ENCODE measurements at regions not wholly inside any gene's neighbourhood (a gene's known extent, or its start where the extent isn't known, plus 50 kb on each side); places are given as distances from the start of the nearest gene placed in this dataset.
A peak's percentile ranks its signal among the peaks of the same experiment; 100 is the strongest.

GRCh38 chr18:62634979-62635630, 80.2 kb upstream of the PHLPP1 start:
- H3K27me3 Mint-ChIP-seq (ENCODE audit: insufficient read depth, unreplicated experiment), result no peaks in the 10 kb centered on the region
- CTCF ChIA-PET, result interaction anchor here (0.5 to 1.7 kb wide), 12 partner anchors 9 to 320 kb away, joined by 3 to 7 read pairs (median 3); partner anchors contain the start of gene PHLPP1
- peak overlapping the region; percentile 8 for H3K27ac Mint-ChIP-seq (ENCODE audit: low read depth, unreplicated experiment)
- no peaks in the 10 kb centered on the region for H3K9me3 Mint-ChIP-seq (ENCODE audit: unreplicated experiment)
- POLR2A ChIA-PET, result interaction anchor here (0.6 to 1.4 kb wide), 12 partner anchors 9 to 843 kb away, joined by 3 to 4 read pairs (median 3); no protein-coding TSS in a partner anchor
- H3K4me3 Mint-ChIP-seq (ENCODE audit: unreplicated experiment), result no peak overlapping the region
- BruUV-seq (replicated peaks), result no TSS peak
- peaks cover 17% of the 10 kb centered on the region for H3K4me1 Mint-ChIP-seq (ENCODE audit: insufficient read depth, unreplicated experiment)
- peaks cover 7% of the 10 kb centered on the region for H3K36me3 Mint-ChIP-seq (ENCODE audit: insufficient read depth, unreplicated experiment)
- TF ChIP-seq CTCF (IDR thresholded peaks at IDR 0.05; ENCODE audit: unreplicated experiment), result no peak
- intact Hi-C loops (cut with micrococcal nuclease), result no loop called here
- peak; percentile 71 for DNase-seq (ENCODE audit: unreplicated experiment)

GRCh38 chr18:62637403-62637802, 77.9 kb upstream of the PHLPP1 start:
- Mint-ChIP-seq H3K27me3 (ENCODE audit: insufficient read depth, unreplicated experiment) (no peaks in the 10 kb centered on the region), H3K4me3 (ENCODE audit: unreplicated experiment) (no peak overlapping the region), H3K36me3 (ENCODE audit: insufficient read depth, unreplicated experiment) (peaks cover 7% of the 10 kb centered on the region), H3K9me3 (ENCODE audit: unreplicated experiment) (no peaks in the 10 kb centered on the region), H3K4me1 (ENCODE audit: insufficient read depth, unreplicated experiment) (peaks cover 17% of the 10 kb centered on the region), H3K27ac (ENCODE audit: low read depth, unreplicated experiment) (no peak overlapping the region)
- ChIA-PET CTCF (interaction anchor here (0.6 kb wide), 1 partner anchor 366 kb away, joined by 3 read pairs; no protein-coding TSS in a partner anchor), POLR2A (no interaction called here)
- BruUV-seq (replicated peaks), result no TSS peak
- TF ChIP-seq CTCF (IDR thresholded peaks at IDR 0.05; ENCODE audit: unreplicated experiment), result no peak
- DNase-seq (ENCODE audit: unreplicated experiment), result no peak
- intact Hi-C loops (cut with micrococcal nuclease), result no loop called here

GRCh38 chr18:62637807-62638687, 77.3 kb upstream of the PHLPP1 start:
- peaks cover 17% of the 10 kb centered on the region for H3K4me1 Mint-ChIP-seq (ENCODE audit: insufficient read depth, unreplicated experiment)
- DNase-seq (ENCODE audit: unreplicated experiment), result peak; percentile 51
- H3K27me3 Mint-ChIP-seq (ENCODE audit: insufficient read depth, unreplicated experiment), result no peaks in the 10 kb centered on the region
- intact Hi-C loops (cut with micrococcal nuclease), result no loop called here
- H3K4me3 Mint-ChIP-seq (ENCODE audit: unreplicated experiment), result no peak overlapping the region
- H3K9me3 Mint-ChIP-seq (ENCODE audit: unreplicated experiment), result no peaks in the 10 kb centered on the region
- no TSS peak for BruUV-seq (replicated peaks)
- H3K36me3 Mint-ChIP-seq (ENCODE audit: insufficient read depth, unreplicated experiment), result peaks cover 7% of the 10 kb centered on the region
- no peak overlapping the region for H3K27ac Mint-ChIP-seq (ENCODE audit: low read depth, unreplicated experiment)
- ChIA-PET POLR2A (interaction anchor here (0.7 kb wide), 1 partner anchor 74 kb away, joined by 3 read pairs; no protein-coding TSS in a partner anchor), CTCF (interaction anchor here (0.6 to 0.7 kb wide), 2 partner anchors 366 to 1157 kb away, joined by 3 to 4 read pairs; no protein-coding TSS in a partner anchor)
- peak; percentile 33 for TF ChIP-seq CTCF (IDR thresholded peaks at IDR 0.05; ENCODE audit: unreplicated experiment)

GRCh38 chr18:62643181-62643580, 72.2 kb upstream of the PHLPP1 start:
- CTCF ChIA-PET, result no interaction called here

More at GRCh38 chr18:62643181-62643580, 72.2 kb upstream of the PHLPP1 start:
- H3K9me3 Mint-ChIP-seq (ENCODE audit: unreplicated experiment), result no peaks in the 10 kb centered on the region
- POLR2A ChIA-PET, result no interaction called here
- H3K36me3 Mint-ChIP-seq (ENCODE audit: insufficient read depth, unreplicated experiment), result no peaks in the 10 kb centered on the region
- intact Hi-C loops (cut with micrococcal nuclease), result no loop called here
- no peaks in the 10 kb centered on the region for H3K27me3 Mint-ChIP-seq (ENCODE audit: insufficient read depth, unreplicated experiment)
- no TSS peak for BruUV-seq (replicated peaks)
- no peak for DNase-seq (ENCODE audit: unreplicated experiment)
- no peak overlapping the region for H3K4me3 Mint-ChIP-seq (ENCODE audit: unreplicated experiment)
- no peaks in the 10 kb centered on the region for H3K4me1 Mint-ChIP-seq (ENCODE audit: insufficient read depth, unreplicated experiment)
- no peak overlapping the region for H3K27ac Mint-ChIP-seq (ENCODE audit: low read depth, unreplicated experiment)
- TF ChIP-seq CTCF (IDR thresholded peaks at IDR 0.05; ENCODE audit: unreplicated experiment), result no peak

Measured in MCF 10A (cell line).